Retinal pigment epithelial cell (primary cell): ENCODE measurements at regions not wholly inside any gene's neighbourhood (a gene's known extent, or its start where the extent isn't known, plus 50 kb on each side); places are given as distances from the start of the nearest gene placed in this dataset.

Experiments
- DNase-seq: peaks from one replicate; pipeline ENCODE4 v3.0.0-alpha.2; 2010; ENCODE audit warnings: low read depth
- H3K4me3 ChIP-seq: 2 replicates; pipeline ENCODE4 v1.5.1; 2011; ENCODE audit warnings: mild to moderate bottlenecking, low read length, control low read depth, moderate library complexity
- CTCF ChIP-seq: conservative IDR thresholded peaks from 2 replicates; pipeline ENCODE4 v1.5.1; 2011; ENCODE audit warnings: low read depth, low read length, control low read depth, inconsistent platforms

- TF ChIP-seq CTCF, result no peak
- H3K4me3 ChIP-seq, result no peak overlapping the region
- DNase-seq, result no peak
Observed at GRCh38 chr4:144592264-144592663, 53.7 kb upstream of the HHIP start.

DNA sequence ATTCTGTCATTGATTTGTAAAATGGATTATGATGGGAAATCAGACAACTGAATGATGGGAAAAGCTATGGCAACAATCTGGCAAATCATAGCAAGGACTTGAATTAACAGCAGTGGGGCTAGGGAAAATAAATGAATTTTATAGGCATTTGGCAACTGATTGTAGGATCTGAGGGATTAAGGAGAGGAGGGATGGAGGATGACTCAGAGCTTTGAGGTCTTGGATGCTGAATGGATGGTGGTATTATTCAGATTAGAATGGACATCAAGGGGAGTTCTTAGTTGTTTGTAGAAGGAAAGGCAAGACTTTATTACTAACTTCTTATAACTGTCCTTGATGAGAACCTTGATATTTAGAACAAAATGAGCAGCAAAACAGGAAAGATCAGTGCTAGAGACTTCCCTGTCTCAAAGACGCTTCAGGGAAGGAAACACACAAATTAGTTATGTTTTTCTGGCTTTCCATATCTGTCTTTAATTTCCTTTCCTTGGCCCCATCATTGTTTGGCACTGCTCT is 51.4 kb upstream of the HHIP start:
- no peak overlapping the region for H3K4me3 ChIP-seq
- no peak for DNase-seq
- TF ChIP-seq CTCF, result no peak

DNA sequence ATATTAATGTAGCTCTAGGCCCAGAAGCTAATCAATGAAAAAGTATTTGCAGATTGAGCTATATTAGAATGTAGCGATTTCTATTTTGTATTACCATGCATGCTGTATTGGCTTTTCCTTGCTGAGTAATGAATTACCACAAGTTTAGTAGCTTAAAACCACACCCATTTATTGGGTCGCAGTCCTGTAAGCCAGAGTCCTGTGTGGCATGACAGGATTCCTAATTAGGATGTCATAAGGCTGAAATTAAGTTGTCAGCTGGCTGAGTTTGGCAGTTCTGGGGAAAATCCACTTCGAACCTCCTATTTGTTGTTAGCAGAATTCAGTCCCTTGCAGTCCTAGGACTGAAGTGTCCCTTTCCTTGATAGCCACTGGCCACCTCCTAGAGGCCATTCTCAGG is 50.3 kb upstream of the HHIP start:
- TF ChIP-seq CTCF, result no peak
- no peak overlapping the region for H3K4me3 ChIP-seq
- no peak for DNase-seq
